ENCODE measurements at regions not wholly inside any gene's neighbourhood (a gene's known extent, or its start where the extent isn't known, plus 50 kb on each side); places are given as distances from the start of the nearest gene placed in this dataset.

- Mint-ChIP-seq H3K27ac (no peak overlapping the region), H3K9me3 (no peaks in the 10 kb centered on the region), H3K27me3 (peaks cover 11% of the 10 kb centered on the region), H3K4me3 (no peak overlapping the region), H3K36me3 (no peaks in the 10 kb centered on the region), H3K4me1 (ENCODE audit: unreplicated experiment) (peaks cover 16% of the 10 kb centered on the region)
- no peak for TF ChIP-seq CTCF (conservative IDR thresholded peaks at IDR 0.05)
- DNase-seq (ENCODE audit: extremely low spot score, unreplicated experiment), result no peak
Measured at GRCh38 chr3:159149131-159149530, 347.3 kb downstream of the MFSD1 start.

- H3K4me3 Mint-ChIP-seq, result no peak overlapping the region
Measured at GRCh38 chr3:159149633-159150032, 347.8 kb downstream of the MFSD1 start.

GRCh38 chr3:159150180-159150579 is 348.3 kb downstream of the MFSD1 start:
- H3K27me3 Mint-ChIP-seq, result peaks cover 8% of the 10 kb centered on the region
- H3K36me3 Mint-ChIP-seq, result no peaks in the 10 kb centered on the region
- peaks cover 5% of the 10 kb centered on the region for H3K4me1 Mint-ChIP-seq (ENCODE audit: unreplicated experiment)
- no peak overlapping the region for H3K27ac Mint-ChIP-seq
- H3K4me3 Mint-ChIP-seq, result no peak overlapping the region
- no peaks in the 10 kb centered on the region for H3K9me3 Mint-ChIP-seq
- DNase-seq (ENCODE audit: extremely low spot score, unreplicated experiment), result no peak
- TF ChIP-seq CTCF (conservative IDR thresholded peaks at IDR 0.05), result no peak

More at GRCh38 chr3:159149633-159150032, 347.8 kb downstream of the MFSD1 start:
- no peak overlapping the region for H3K27ac Mint-ChIP-seq
- no peaks in the 10 kb centered on the region for H3K36me3 Mint-ChIP-seq
- H3K4me1 Mint-ChIP-seq (ENCODE audit: unreplicated experiment), result peaks cover 11% of the 10 kb centered on the region
- no peaks in the 10 kb centered on the region for H3K9me3 Mint-ChIP-seq
- no peak for TF ChIP-seq CTCF (conservative IDR thresholded peaks at IDR 0.05)
- peaks cover 11% of the 10 kb centered on the region for H3K27me3 Mint-ChIP-seq
- no peak for DNase-seq (ENCODE audit: extremely low spot score, unreplicated experiment)

- Mint-ChIP-seq H3K9me3 (no peaks in the 10 kb centered on the region), H3K27ac (no peak overlapping the region), H3K4me3 (no peak overlapping the region), H3K27me3 (peaks cover 8% of the 10 kb centered on the region), H3K36me3 (no peaks in the 10 kb centered on the region), H3K4me1 (ENCODE audit: unreplicated experiment) (peaks cover 5% of the 10 kb centered on the region)
- no peak for TF ChIP-seq CTCF (conservative IDR thresholded peaks at IDR 0.05)
- DNase-seq (ENCODE audit: extremely low spot score, unreplicated experiment), result no peak
Measured at GRCh38 chr3:159151130-159151529, 349.3 kb downstream of the MFSD1 start.

GRCh38 chr3:159157275-159157674 is 355.4 kb downstream of the MFSD1 start:
- no peak overlapping the region for H3K27ac Mint-ChIP-seq
- TF ChIP-seq CTCF (conservative IDR thresholded peaks at IDR 0.05), result no peak
- no peak for DNase-seq (ENCODE audit: extremely low spot score, unreplicated experiment)
- H3K9me3 Mint-ChIP-seq, result no peaks in the 10 kb centered on the region
- H3K27me3 Mint-ChIP-seq, result peaks cover 3% of the 10 kb centered on the region
- H3K4me1 Mint-ChIP-seq (ENCODE audit: unreplicated experiment), result no peaks in the 10 kb centered on the region
- H3K36me3 Mint-ChIP-seq, result no peaks in the 10 kb centered on the region
- H3K4me3 Mint-ChIP-seq, result no peak overlapping the region

- DNase-seq (ENCODE audit: extremely low spot score, unreplicated experiment), result no peak
- H3K9me3 Mint-ChIP-seq, result no peaks in the 10 kb centered on the region
- no peak for TF ChIP-seq CTCF (conservative IDR thresholded peaks at IDR 0.05)
- no peaks in the 10 kb centered on the region for H3K4me1 Mint-ChIP-seq (ENCODE audit: unreplicated experiment)
- H3K27ac Mint-ChIP-seq, result no peak overlapping the region
- H3K27me3 Mint-ChIP-seq, result peaks cover 3% of the 10 kb centered on the region
- H3K4me3 Mint-ChIP-seq, result no peak overlapping the region
- H3K36me3 Mint-ChIP-seq, result no peaks in the 10 kb centered on the region
Measured at GRCh38 chr3:159158213-159158612, 356.4 kb downstream of the MFSD1 start.
